ENCODE measurements at regions not wholly inside any gene's neighbourhood (a gene's known extent, or its start where the extent isn't known, plus 50 kb on each side); places are given as distances from the start of the nearest gene placed in this dataset.

- TF ChIP-seq PRDM4 (tag by site-specific recombination; IDR thresholded peaks at IDR 0.05), result no peak
- no peak for TF ChIP-seq ZNF146 (tag by site-specific recombination; IDR thresholded peaks at IDR 0.05)
- no peak for TF ChIP-seq ZNF18 (tag by site-specific recombination; IDR thresholded peaks at IDR 0.05)
- TF ChIP-seq TSHZ1 (tag by site-specific recombination; IDR thresholded peaks at IDR 0.05; ENCODE audit: borderline replicate concordance), result no peak
- no peak for TF ChIP-seq ZNF768 (tag by site-specific recombination; IDR thresholded peaks at IDR 0.05)
- TF ChIP-seq ZNF777 (tag by site-specific recombination; IDR thresholded peaks at IDR 0.05; ENCODE audit: borderline replicate concordance), result no peak
- no peak for TF ChIP-seq ZNF571 (tag by site-specific recombination; IDR thresholded peaks at IDR 0.05)
- TF ChIP-seq ZSCAN23 (tag by site-specific recombination; IDR thresholded peaks at IDR 0.05), result no peak
- no peak for TF ChIP-seq ZNF311 (tag by site-specific recombination; IDR thresholded peaks at IDR 0.05; ENCODE audit: borderline replicate concordance)
- TF ChIP-seq ZBTB26 (tag by site-specific recombination; optimal IDR thresholded peaks at IDR 0.05), result no peak
- peak; percentile 36; the same call in 1 of the 2 replicates for TF ChIP-seq SCRT1 (tag by site-specific recombination; IDR thresholded peaks at IDR 0.05; ENCODE audit: borderline replicate concordance)
- peak; percentile 58 for TF ChIP-seq EGR2 (tag by site-specific recombination; IDR thresholded peaks at IDR 0.05; ENCODE audit: low read depth)
- 0 out of 2 replicates have a peak, but pooled peaks have one; percentile 49 for TF ChIP-seq ZNF747 (tag by site-specific recombination; IDR thresholded peaks at IDR 0.05)
- TF ChIP-seq GFI1B (tag by site-specific recombination; IDR thresholded peaks at IDR 0.05), result no peak
- no peak for TF ChIP-seq ZNF596 (tag by site-specific recombination; IDR thresholded peaks at IDR 0.05)
- no peak for TF ChIP-seq ZNF610 (tag by site-specific recombination; IDR thresholded peaks at IDR 0.05; ENCODE audit: borderline replicate concordance)
- TF ChIP-seq ZNF398 (tag by site-specific recombination; IDR thresholded peaks at IDR 0.05), result peak; percentile 30; the same call in 1 of the 2 replicates
- TF ChIP-seq ZNF174 (tag by site-specific recombination; IDR thresholded peaks at IDR 0.05), result no peak
- TF ChIP-seq ZBTB17 (tag by site-specific recombination; IDR thresholded peaks at IDR 0.05), result no peak
These were observed 152.0 kb downstream of the ETS2 start (continued) for GRCh38 chr21:38957575-38958322.
